IMR-90 (cell line): ENCODE measurements at regions not wholly inside any gene's neighbourhood (a gene's known extent, or its start where the extent isn't known, plus 50 kb on each side); places are given as distances from the start of the nearest gene placed in this dataset.

Experiments used
- ATAC-seq: fragments of 200-7000 bp; cut with Tn5 transposase; 2 replicates; pipeline ENCODE4 v1.9.1; 2020; ENCODE audit warnings: low read depth, mild to moderate bottlenecking, moderate library complexity
- BruUV-seq: library from RNA; stranded (reverse); fragments of 400-500 nt; replicated peaks from 2 replicates; lab custom pipeline; 2021; lab: Mats Ljungman, UMichigan
- CTCF ChIA-PET: fragments of 300-600 bp; formaldehyde crosslinking; extraction: SDS; loops from one replicate; lab custom pipeline; 2021; ENCODE audit warnings: antibody characterized with exemption; lab: Yijun Ruan, JAX
- POLR2A ChIA-PET: fragments of 300-600 bp; sonication (Branson Sonifier 250); formaldehyde crosslinking; loops from one replicate; lab custom pipeline; 2022; ENCODE audit warnings: antibody characterized with exemption; ENCODE audit not compliant: unreplicated experiment; lab: Charles Lee
- DNase-seq: peaks from one replicate; pipeline ENCODE4 v3.0.0; 2013
- H2AFZ ChIP-seq: replicated peaks from 2 replicates; pipeline ENCODE3; 2013; ENCODE audit warnings: low read length, mild to moderate bottlenecking; ENCODE audit not compliant: poor library complexity
- H2AK5ac ChIP-seq: 2 replicates; pipeline ENCODE4 v1.6.1; 2013; ENCODE audit warnings: low read depth, low read length, inconsistent platforms
- H2AK9ac ChIP-seq: replicated peaks from 2 replicates; pipeline ENCODE3; 2013; ENCODE audit warnings: mild to moderate bottlenecking, low read depth, low read length, moderate library complexity; ENCODE audit not compliant: poor library complexity
- H2BK120ac ChIP-seq: 2 replicates; pipeline ENCODE4 v1.6.1; 2013; ENCODE audit warnings: low read depth, low read length, inconsistent platforms
- H2BK15ac ChIP-seq: 3 replicates; pipeline ENCODE4 v1.6.1; 2013; ENCODE audit warnings: low read depth, low read length, inconsistent platforms
- H2BK20ac ChIP-seq: 2 replicates; pipeline ENCODE4 v1.6.1; 2013; ENCODE audit warnings: low read depth, mild to moderate bottlenecking, inconsistent platforms, low read length, moderate library complexity
- H2BK5ac ChIP-seq: 2 replicates; pipeline ENCODE4 v1.6.1; 2013; ENCODE audit warnings: mild to moderate bottlenecking, low read depth, low read length, inconsistent platforms; ENCODE audit not compliant: poor library complexity, severe bottlenecking
- H3K14ac ChIP-seq: replicated peaks from 2 replicates; pipeline ENCODE4 v1.6.1; 2013; ENCODE audit warnings: low read depth, low read length, inconsistent platforms
- H3K18ac ChIP-seq: 2 replicates; pipeline ENCODE4 v1.6.1; 2013; ENCODE audit warnings: low read depth, low read length, control low read depth
- H3K23ac ChIP-seq: 2 replicates; pipeline ENCODE4 v1.6.1; 2013; ENCODE audit warnings: low read depth, low read length, inconsistent platforms
- H3K27ac ChIP-seq: 2 replicates; pipeline ENCODE4 v1.5.1; 2013; ENCODE audit warnings: mild to moderate bottlenecking, control low read depth, low read length; ENCODE audit not compliant: insufficient read depth
- H3K27me3 ChIP-seq: 2 replicates; pipeline ENCODE4 v1.6.1; 2013; ENCODE audit warnings: low read length; ENCODE audit not compliant: control insufficient read depth, insufficient read depth
- H3K36me3 ChIP-seq: 2 replicates; pipeline ENCODE4 v1.6.1; 2013; ENCODE audit warnings: low read length, mixed read lengths; ENCODE audit not compliant: control insufficient read depth, insufficient read depth
- H3K4ac ChIP-seq: 2 replicates; pipeline ENCODE4 v1.6.1; 2013; ENCODE audit warnings: low read depth, low read length, inconsistent platforms
- H3K4me1 ChIP-seq: 2 replicates; pipeline ENCODE4 v1.6.1; 2013; ENCODE audit warnings: low read length, mixed read lengths; ENCODE audit not compliant: control insufficient read depth, insufficient read depth
- H3K4me2 ChIP-seq: 2 replicates; pipeline ENCODE4 v1.6.1; 2013; ENCODE audit warnings: low read depth, mild to moderate bottlenecking, control low read depth, low read length, moderate library complexity
- H3K4me3 ChIP-seq: 2 replicates; pipeline ENCODE4 v1.5.1; 2013; ENCODE audit warnings: low read depth, mild to moderate bottlenecking, control low read depth, low read length, moderate library complexity; ENCODE audit not compliant: insufficient read depth
- H3K56ac ChIP-seq: 2 replicates; pipeline ENCODE4 v1.6.1; 2013; ENCODE audit warnings: low read length, inconsistent platforms; ENCODE audit not compliant: insufficient read depth; ENCODE audit errors: extremely low read depth
- H3K79me1 ChIP-seq, 2 experiments: 2 replicates each; pipeline ENCODE4 v1.6.1; 2013; ENCODE audit warnings: low read length in 2 of 2, inconsistent platforms in 1 of 2, low read depth in 1 of 2
- H3K9ac ChIP-seq: 2 replicates; pipeline ENCODE4 v1.6.1; 2013; ENCODE audit warnings: low read depth, low read length, control low read depth
- H3K9me1 ChIP-seq: 2 replicates; pipeline ENCODE4 v1.6.1; 2013; ENCODE audit warnings: low read length, inconsistent platforms; ENCODE audit not compliant: insufficient read depth
- H3K9me3 ChIP-seq: 2 replicates; pipeline ENCODE4 v1.6.1; 2013; ENCODE audit warnings: low read length; ENCODE audit not compliant: control insufficient read depth, insufficient read depth
- H4K20me1 ChIP-seq: 2 replicates; pipeline ENCODE4 v1.6.1; 2013; ENCODE audit warnings: low read length, inconsistent platforms; ENCODE audit not compliant: insufficient read depth
- H4K5ac ChIP-seq: 2 replicates; pipeline ENCODE4 v1.6.1; 2013; ENCODE audit warnings: mild to moderate bottlenecking, low read depth, low read length, control low read depth
- H4K8ac ChIP-seq, 2 experiments: 2 replicates each; pipeline ENCODE4 v1.6.1; 2013; ENCODE audit warnings: low read depth in 2 of 2, low read length in 2 of 2, control low read depth in 1 of 2, inconsistent platforms in 1 of 2
- H4K91ac ChIP-seq: 2 replicates; pipeline ENCODE4 v1.6.1; 2013; ENCODE audit warnings: low read depth, low read length, inconsistent platforms; ENCODE audit not compliant: insufficient read depth
- CEBPB ChIP-seq: IDR thresholded peaks from 2 replicates; pipeline ENCODE4 v1.6.1; 2012; ENCODE audit warnings: low read depth, low read length, improper control_type of control experiment
- CHD1 ChIP-seq: IDR thresholded peaks from 2 replicates; pipeline ENCODE4 v1.6.1; 2012; ENCODE audit warnings: low read depth, low read length, improper control_type of control experiment
- FOS ChIP-seq: fragments of 150-350 bp; IDR thresholded peaks from 2 replicates; pipeline ENCODE4 v1.6.1; 2016; ENCODE audit warnings: low read depth, low read length
- MAZ ChIP-seq: IDR thresholded peaks from 2 replicates; pipeline ENCODE4 v1.6.1; 2012; ENCODE audit warnings: low read depth, mild to moderate bottlenecking, low read length, improper control_type of control experiment, moderate library complexity, borderline replicate concordance
- MXI1 ChIP-seq: IDR thresholded peaks from 2 replicates; pipeline ENCODE4 v1.6.1; 2012; ENCODE audit warnings: low read depth, mild to moderate bottlenecking, low read length, moderate library complexity, borderline replicate concordance
- SMC3 ChIP-seq: fragments of 150-350 bp; IDR thresholded peaks from 2 replicates; pipeline ENCODE4 v1.6.1; 2016; ENCODE audit warnings: low read depth, mild to moderate bottlenecking, antibody characterized with exemption, low read length, moderate library complexity
- WGBS, 2 experiments: methylation state at CpG; one replicate each; pipeline versions ENCODE4 v1.1.5 to v1.1.7; 2013; ENCODE audit warnings: missing lambda C conversion rate in 2 of 2; ENCODE audit not compliant: insufficient read length in 1 of 2; ENCODE audit errors: extremely low coverage in 2 of 2; 5-methylcytosine and 5-hydroxymethylcytosine counted together
- dilution Hi-C: fragments of 300-500 bp; cut with HindIII; formaldehyde crosslinking; loops from one replicate; pipeline ENCODE4 v1.14.3; 2018; ENCODE audit warnings: low sequenced_read_pairs; ENCODE audit not compliant: unreplicated experiment
- in situ Hi-C: fragments of 300-500 bp; cut with MboI; formaldehyde crosslinking; loops from 3 replicates; pipeline ENCODE4 v1.14.3; 2019; ENCODE audit warnings: low sequenced_read_pairs, inconsistent platforms, mixed read lengths
- intact Hi-C: fragments of 100-400 bp; cut with micrococcal nuclease; formaldehyde crosslinking; loops from 2 replicates; pipeline ENCODE4 v1.10.0; 2022
- TF ChIP-seq, protein P1 (sequence below): conservative IDR thresholded peaks from 2 replicates; pipeline ENCODE4 v1.5.1; 2012; ENCODE audit warnings: mild to moderate bottlenecking, low read depth, low read length, improper control_type of control experiment
- TF ChIP-seq, protein P2 (sequence below): fragments of 150-350 bp; IDR thresholded peaks from 2 replicates; pipeline ENCODE4 v1.6.1; 2016; ENCODE audit warnings: low read depth, mild to moderate bottlenecking, low read length, moderate library complexity, borderline replicate concordance

DNA sequence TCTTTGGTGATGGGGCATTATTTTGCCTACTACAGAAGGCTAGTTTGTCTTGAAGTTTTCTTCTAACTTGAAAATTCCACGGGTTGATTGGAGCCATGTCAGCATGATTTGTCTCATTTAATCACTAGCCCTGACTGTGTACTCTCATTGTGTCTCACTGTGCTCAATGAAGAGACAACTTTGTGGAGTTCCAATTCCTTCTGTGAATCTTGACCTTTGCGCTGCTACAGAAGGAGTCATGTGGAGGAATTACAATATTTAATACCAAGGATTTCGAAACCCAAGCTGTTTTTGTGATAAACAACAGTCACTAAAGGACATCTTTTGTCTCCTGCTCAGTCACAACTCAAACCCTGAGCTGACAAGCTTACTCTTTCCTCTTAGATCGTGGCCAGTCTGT, 98.6 kb upstream of the ACTBL2 start:
- Histone ChIP-seq H3K56ac (no peak overlapping the region), H3K27me3 (no peaks in the 10 kb centered on the region), H3K14ac (0 out of 2 replicates have a peak overlapping the region, but pooled peaks have one; percentile 40), H4K91ac (no peak overlapping the region), H3K4ac (no peak overlapping the region), H4K20me1 (no peaks in the 10 kb centered on the region), H2BK5ac (no peak overlapping the region), H4K5ac (no peak overlapping the region), H3K4me1 (peaks cover 2% of the 10 kb centered on the region), H3K9me3 (no peaks in the 10 kb centered on the region), H3K4me3 (no peak overlapping the region), H3K4me2 (no peak overlapping the region), H3K9ac (no peak overlapping the region), H2AFZ (no peak overlapping the region), H4K8ac (no peak overlapping the region), H2BK120ac (no peak overlapping the region), H3K9me1 (no peaks in the 10 kb centered on the region; the same call in 1 of the 2 replicates), H2AK9ac (no peak overlapping the region), H2BK20ac (no peak overlapping the region), H2AK5ac (0 out of 2 replicates have a peak overlapping the region, but pooled peaks have one; percentile 32), H3K27ac (no peak overlapping the region), H3K18ac (no peak overlapping the region), H3K23ac (no peak overlapping the region), H3K79me1 (no peaks in the 10 kb centered on the region), H3K36me3 (no peaks in the 10 kb centered on the region), H2BK15ac (no peak overlapping the region)
- intact Hi-C loops = no loop called here
- TF ChIP-seq MAZ (no peak), CEBPB (no peak), CHD1 (no peak), SMC3 (no peak), MXI1 (no peak), FOS (no peak)
- TF ChIP-seq, protein P1, sequence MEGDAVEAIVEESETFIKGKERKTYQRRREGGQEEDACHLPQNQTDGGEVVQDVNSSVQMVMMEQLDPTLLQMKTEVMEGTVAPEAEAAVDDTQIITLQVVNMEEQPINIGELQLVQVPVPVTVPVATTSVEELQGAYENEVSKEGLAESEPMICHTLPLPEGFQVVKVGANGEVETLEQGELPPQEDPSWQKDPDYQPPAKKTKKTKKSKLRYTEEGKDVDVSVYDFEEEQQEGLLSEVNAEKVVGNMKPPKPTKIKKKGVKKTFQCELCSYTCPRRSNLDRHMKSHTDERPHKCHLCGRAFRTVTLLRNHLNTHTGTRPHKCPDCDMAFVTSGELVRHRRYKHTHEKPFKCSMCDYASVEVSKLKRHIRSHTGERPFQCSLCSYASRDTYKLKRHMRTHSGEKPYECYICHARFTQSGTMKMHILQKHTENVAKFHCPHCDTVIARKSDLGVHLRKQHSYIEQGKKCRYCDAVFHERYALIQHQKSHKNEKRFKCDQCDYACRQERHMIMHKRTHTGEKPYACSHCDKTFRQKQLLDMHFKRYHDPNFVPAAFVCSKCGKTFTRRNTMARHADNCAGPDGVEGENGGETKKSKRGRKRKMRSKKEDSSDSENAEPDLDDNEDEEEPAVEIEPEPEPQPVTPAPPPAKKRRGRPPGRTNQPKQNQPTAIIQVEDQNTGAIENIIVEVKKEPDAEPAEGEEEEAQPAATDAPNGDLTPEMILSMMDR = no peak
- TF ChIP-seq, protein P2, sequence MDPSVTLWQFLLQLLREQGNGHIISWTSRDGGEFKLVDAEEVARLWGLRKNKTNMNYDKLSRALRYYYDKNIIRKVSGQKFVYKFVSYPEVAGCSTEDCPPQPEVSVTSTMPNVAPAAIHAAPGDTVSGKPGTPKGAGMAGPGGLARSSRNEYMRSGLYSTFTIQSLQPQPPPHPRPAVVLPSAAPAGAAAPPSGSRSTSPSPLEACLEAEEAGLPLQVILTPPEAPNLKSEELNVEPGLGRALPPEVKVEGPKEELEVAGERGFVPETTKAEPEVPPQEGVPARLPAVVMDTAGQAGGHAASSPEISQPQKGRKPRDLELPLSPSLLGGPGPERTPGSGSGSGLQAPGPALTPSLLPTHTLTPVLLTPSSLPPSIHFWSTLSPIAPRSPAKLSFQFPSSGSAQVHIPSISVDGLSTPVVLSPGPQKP = no peak
- peak; percentile 27; the same call in 1 of the 2 replicates for ATAC-seq
- no TSS peak for BruUV-seq
- in situ Hi-C loops = no loop called here
- DNase-seq = no peak
- CTCF ChIA-PET = no interaction called here
- POLR2A ChIA-PET = no interaction called here
- dilution Hi-C loops = no loop called here
- WGBS, 2 experiments = no CpG with 5 or more reads among the region's 4 CpGs
